PC-3 (cell line): ENCODE measurements at regions not wholly inside any gene's neighbourhood (a gene's known extent, or its start where the extent isn't known, plus 50 kb on each side); places are given as distances from the start of the nearest gene placed in this dataset.
"Not testable (repeated sequence)": the region's sequence is repeated elsewhere in the genome, so short reads cannot be mapped to it uniquely, and the experiment has no call there.

Source experiments
- ATAC-seq: fragments of 200-7000 bp; cut with Tn5 transposase; 2 replicates; pipeline ENCODE4 v1.9.1; 2020; ENCODE audit warnings: mild to moderate bottlenecking, moderate library complexity
- BruUV-seq: library from RNA; stranded (reverse); fragments of 400-500 nt; replicated peaks from 2 replicates; lab custom pipeline; 2021; lab: Mats Ljungman, UMichigan
- CTCF ChIA-PET: fragments of 300-600 bp; sonication (Branson Sonifier 250); formaldehyde crosslinking; loops from one replicate; lab custom pipeline; 2022; ENCODE audit warnings: antibody characterized with exemption; lab: Charles Lee
- POLR2A ChIA-PET: fragments of 300-600 bp; sonication (Branson Sonifier 250); formaldehyde crosslinking; loops from one replicate; lab custom pipeline; 2022; ENCODE audit warnings: antibody characterized with exemption; ENCODE audit not compliant: unreplicated experiment; lab: Charles Lee
- DNase-seq: peaks from one replicate; pipeline ENCODE4 v3.0.0-alpha.2; 2015
- H2AFZ ChIP-seq: fragments of 300-600 bp; sonication (generic); 2 replicates; pipeline ENCODE4 v1.6.0; 2016; ENCODE audit warnings: antibody characterized with exemption, low read length
- H3F3A ChIP-seq: fragments of 300-600 bp; sonication (generic); one replicate; pipeline ENCODE4 v1.6.0; 2017; ENCODE audit warnings: antibody characterized with exemption, low read length, control low read depth, mild to moderate bottlenecking; ENCODE audit not compliant: unreplicated experiment
- H3K27ac ChIP-seq: fragments of 300-600 bp; sonication (generic); 2 replicates; pipeline ENCODE4 v1.5.1; 2016; ENCODE audit warnings: mild to moderate bottlenecking, low read length
- H3K27me3 ChIP-seq: fragments of 300-600 bp; sonication (generic); 2 replicates; pipeline ENCODE4 v1.6.1; 2016; ENCODE audit warnings: low read length, mixed read lengths
- H3K36me3 ChIP-seq: fragments of 300-600 bp; sonication (generic); 2 replicates; pipeline ENCODE4 v1.6.1; 2016; ENCODE audit warnings: low read depth, mixed run types, low read length, mixed read lengths
- H3K4me1 ChIP-seq: fragments of 300-600 bp; sonication (generic); 2 replicates; pipeline ENCODE4 v1.5.1; 2016; ENCODE audit warnings: low read length; ENCODE audit not compliant: insufficient read depth
- H3K4me2 ChIP-seq: fragments of 300-600 bp; sonication (generic); 2 replicates; pipeline ENCODE4 v1.6.0; 2016; ENCODE audit warnings: low read length
- H3K4me3 ChIP-seq: fragments of 300-600 bp; sonication (generic); 2 replicates; pipeline ENCODE4 v1.5.1; 2016; ENCODE audit warnings: mild to moderate bottlenecking, low read length, mixed read lengths
- H3K79me2 ChIP-seq: fragments of 300-600 bp; sonication (generic); 2 replicates; pipeline ENCODE4 v1.6.1; 2017; ENCODE audit warnings: low read length, mixed read lengths
- H3K9ac ChIP-seq: fragments of 300-600 bp; sonication (generic); 2 replicates; pipeline ENCODE4 v1.6.0; 2016; ENCODE audit warnings: mild to moderate bottlenecking, low read length
- H3K9me2 ChIP-seq: fragments of 300-600 bp; sonication (generic); replicated peaks from 2 replicates; pipeline ENCODE4 v1.6.1; 2016; ENCODE audit warnings: mixed run types, low read length, mixed read lengths
- H3K9me3 ChIP-seq: fragments of 300-600 bp; sonication (generic); 2 replicates; pipeline ENCODE4 v1.6.1; 2016; ENCODE audit warnings: low read length, mixed read lengths
- H4K20me1 ChIP-seq: fragments of 300-600 bp; sonication (generic); 2 replicates; pipeline ENCODE4 v1.6.1; 2016; ENCODE audit warnings: low read length, mixed read lengths
- CTCF ChIP-seq: fragments of 300-600 bp; sonication (generic); conservative IDR thresholded peaks from 2 replicates; pipeline ENCODE4 v1.5.1; 2017; ENCODE audit warnings: antibody characterized with exemption, low read depth, mild to moderate bottlenecking, low read length
- EZH2 ChIP-seq: fragments of 300-600 bp; sonication (generic); IDR thresholded peaks from one replicate; pipeline ENCODE4 v1.6.1; 2017; ENCODE audit warnings: antibody characterized with exemption, mild to moderate bottlenecking, low read length; ENCODE audit not compliant: unreplicated experiment
- EZH2phosphoT487 ChIP-seq: fragments of 300-600 bp; sonication (generic); IDR thresholded peaks from 2 replicates; pipeline ENCODE4 v1.6.1; 2018; ENCODE audit warnings: mild to moderate bottlenecking, antibody characterized with exemption, low read length, borderline replicate concordance
- intact Hi-C: fragments of 100-400 bp; cut with micrococcal nuclease; formaldehyde crosslinking; loops from 2 replicates; pipeline ENCODE4 v1.9.0; 2023

- TF ChIP-seq CTCF (no peak), EZH2phosphoT487 (no peak), EZH2 (no peak)
- H3K4me1 ChIP-seq = no peaks in the 10 kb centered on the region
- H3K79me2 ChIP-seq = no peaks in the 10 kb centered on the region
- no peaks in the 10 kb centered on the region for H3K9me3 ChIP-seq
- CTCF ChIA-PET = no interaction called here
- no peaks in the 10 kb centered on the region for H3K36me3 ChIP-seq
- H3K27ac ChIP-seq = no peak overlapping the region
- intact Hi-C loops = no loop called here
- ATAC-seq (no peak), DNase-seq (no peak)
- H3K27me3 ChIP-seq = 0 out of 2 replicates have a peak, but pooled peaks cover 5% of the 10 kb centered on the region
- no peaks in the 10 kb centered on the region for H3F3A ChIP-seq
- no peak overlapping the region for H3K9ac ChIP-seq
- H3K4me3 ChIP-seq = no peak overlapping the region
- POLR2A ChIA-PET = no interaction called here
- H2AFZ ChIP-seq = no peak overlapping the region
- no peaks in the 10 kb centered on the region for H3K9me2 ChIP-seq
- H4K20me1 ChIP-seq = no peaks in the 10 kb centered on the region
- no TSS peak for BruUV-seq
- no peak overlapping the region for H3K4me2 ChIP-seq
Observed at GRCh38 chr15:26223720-26224119, 360.6 kb upstream of the ATP10A start.

- intact Hi-C loops = no loop called here
- POLR2A ChIA-PET = no interaction called here
- no peak for TF ChIP-seq EZH2
- TF ChIP-seq EZH2phosphoT487 = no peak
- TF ChIP-seq CTCF = no peak
Observed at GRCh38 chr15:26222781-26223180, 359.7 kb upstream of the ATP10A start.

GRCh38 chr15:26217043-26217442, 353.9 kb upstream of the ATP10A start:
- H3K36me3 ChIP-seq, H3K4me2 ChIP-seq, DNase-seq, H3K4me1 ChIP-seq, H3K79me2 ChIP-seq, H3K9me3 ChIP-seq, H2AFZ ChIP-seq, H3K27me3 ChIP-seq, H3K9ac ChIP-seq, ATAC-seq, BruUV-seq, intact Hi-C loops, H3F3A ChIP-seq, POLR2A ChIA-PET, H3K27ac ChIP-seq, H3K9me2 ChIP-seq, H4K20me1 ChIP-seq, CTCF ChIA-PET, H3K4me3 ChIP-seq: not testable (repeated sequence)

More at GRCh38 chr15:26222781-26223180, 359.7 kb upstream of the ATP10A start:
- H4K20me1 ChIP-seq = no peaks in the 10 kb centered on the region
- no peak overlapping the region for H3K27ac ChIP-seq
- no peak for ATAC-seq
- no peak overlapping the region for H2AFZ ChIP-seq
- H3K4me1 ChIP-seq = no peaks in the 10 kb centered on the region
- no peaks in the 10 kb centered on the region for H3K9me2 ChIP-seq
- no TSS peak for BruUV-seq
- no peak overlapping the region for H3K4me2 ChIP-seq
- no peak for DNase-seq
- H3K9me3 ChIP-seq = no peaks in the 10 kb centered on the region
- H3K36me3 ChIP-seq = no peaks in the 10 kb centered on the region
- H3K4me3 ChIP-seq = no peak overlapping the region
- 0 out of 2 replicates have a peak, but pooled peaks cover 5% of the 10 kb centered on the region for H3K27me3 ChIP-seq
- CTCF ChIA-PET = no interaction called here
- no peaks in the 10 kb centered on the region for H3F3A ChIP-seq
- H3K79me2 ChIP-seq = no peaks in the 10 kb centered on the region
- H3K9ac ChIP-seq = no peak overlapping the region
